Epithelial cell of prostate (primary cell): ENCODE measurements at regions not wholly inside any gene's neighbourhood (a gene's known extent, or its start where the extent isn't known, plus 50 kb on each side); places are given as distances from the start of the nearest gene placed in this dataset.
"Not testable (repeated sequence)": the region's sequence is repeated elsewhere in the genome, so short reads cannot be mapped to it uniquely, and the experiment has no call there.

Experiments used
- DNase-seq: peaks from one replicate; pipeline ENCODE4 v3.0.0-alpha.2; 2011; ENCODE audit warnings: low read depth, low spot score
- H3K27ac ChIP-seq: fragments of 450-650 bp; 2 replicates; pipeline ENCODE4 v1.5.1; 2017; ENCODE audit warnings: mild to moderate bottlenecking

GRCh38 chr2:34815052-34815741 is 1216.1 kb upstream of the FAM98A start:
- no peak overlapping the region for H3K27ac ChIP-seq

DNA sequence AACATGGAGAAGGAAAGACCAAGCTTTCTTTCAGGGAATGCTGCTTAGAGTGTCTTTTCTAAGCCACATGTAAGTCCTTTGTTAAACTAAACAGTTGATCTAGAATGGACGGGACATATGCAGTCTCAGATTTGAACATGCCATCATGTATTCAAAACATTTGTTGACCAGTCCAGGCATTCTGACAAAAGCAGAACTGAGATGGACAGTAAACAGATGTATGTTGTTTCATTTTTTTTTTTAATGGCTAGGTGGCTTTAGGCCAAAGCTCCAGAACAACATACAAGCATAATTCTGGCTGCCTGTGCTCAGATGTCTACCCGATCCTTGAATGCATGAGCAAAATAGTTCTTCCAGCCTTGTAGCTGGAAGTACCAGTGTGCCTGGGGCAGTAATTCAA is 1211.4 kb upstream of the FAM98A start:
- DNase-seq = no peak
- no peak overlapping the region for H3K27ac ChIP-seq

More at GRCh38 chr2:34815052-34815741, 1216.1 kb upstream of the FAM98A start:
- no peak for DNase-seq

DNA sequence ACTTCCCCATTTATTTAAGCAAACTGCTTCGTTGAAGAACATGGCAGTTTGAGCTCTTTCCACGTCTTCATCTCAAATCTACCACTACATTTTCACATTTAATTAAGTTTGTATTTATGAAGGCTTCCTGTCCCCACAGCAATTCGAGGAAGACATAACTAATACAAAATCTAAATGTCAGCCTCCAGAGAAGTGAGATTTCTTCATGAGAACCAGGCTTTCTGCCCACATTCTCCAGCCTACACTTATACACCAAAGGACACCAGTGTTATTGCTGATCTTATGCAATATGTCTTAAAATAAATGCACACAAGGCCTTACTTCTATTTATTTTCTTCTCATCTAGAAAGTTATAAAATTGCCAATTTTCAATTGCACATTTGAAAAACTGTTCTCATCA is 1209.3 kb upstream of the FAM98A start:
- no peak overlapping the region for H3K27ac ChIP-seq
- DNase-seq = no peak

GRCh38 chr2:34806891-34807290 is 1207.8 kb upstream of the FAM98A start:
- H3K27ac ChIP-seq = peak overlapping the region; percentile 73
- DNase-seq = peak; percentile 6

- DNase-seq = no peak
These were observed 1207.3 kb upstream of the FAM98A start for GRCh38 chr2:34806396-34806795.

GRCh38 chr2:34799556-34799955 is 1200.5 kb upstream of the FAM98A start:
- H3K27ac ChIP-seq = no peak overlapping the region
- no peak for DNase-seq

More at GRCh38 chr2:34806396-34806795, 1207.3 kb upstream of the FAM98A start:
- peak overlapping the region; percentile 73 for H3K27ac ChIP-seq

GRCh38 chr2:34795586-34795985 is 1196.5 kb upstream of the FAM98A start:
- H3K27ac ChIP-seq, DNase-seq: not testable (repeated sequence)

DNA sequence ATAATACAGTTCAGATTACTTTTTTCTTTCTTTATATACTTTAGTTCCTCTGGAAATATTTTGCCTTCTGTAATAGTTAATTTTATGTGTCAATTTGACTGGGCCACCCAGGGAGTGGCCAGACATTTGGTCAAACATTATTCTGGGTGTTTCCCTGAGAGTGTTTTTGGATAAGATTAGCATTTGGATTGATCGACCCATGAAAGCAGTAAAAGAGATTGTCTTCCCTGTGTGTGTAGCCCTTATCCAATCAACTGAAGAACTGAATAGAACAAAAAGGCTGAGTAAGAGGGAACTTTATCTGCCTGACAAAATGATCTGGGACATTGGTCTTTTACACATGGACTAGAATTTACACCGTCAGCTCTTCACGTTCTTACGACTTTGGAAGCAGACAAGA is 1190.1 kb upstream of the FAM98A start:
- no peak overlapping the region for H3K27ac ChIP-seq
- DNase-seq = no peak

DNA sequence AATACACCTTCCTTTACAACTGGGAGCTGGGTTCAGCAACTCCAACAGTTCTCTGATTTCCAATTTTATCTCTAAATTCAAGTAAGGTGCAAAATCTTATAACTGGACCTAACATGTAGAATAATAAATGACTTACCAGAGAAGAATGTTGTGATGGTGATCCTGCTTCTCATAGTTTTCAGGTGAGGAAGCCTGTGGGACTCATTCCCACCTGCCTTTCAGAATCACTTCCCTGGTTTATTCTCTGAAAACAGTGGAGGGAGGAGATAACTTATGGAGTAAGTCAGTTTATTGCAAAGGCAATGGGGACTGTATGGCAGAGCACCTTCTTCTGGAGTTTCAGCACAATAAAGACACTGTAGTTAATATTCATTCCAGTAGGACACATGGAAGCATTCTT is 1188.2 kb upstream of the FAM98A start:
- DNase-seq = peak; percentile 14
- H3K27ac ChIP-seq = peak overlapping the region; percentile 60

DNA sequence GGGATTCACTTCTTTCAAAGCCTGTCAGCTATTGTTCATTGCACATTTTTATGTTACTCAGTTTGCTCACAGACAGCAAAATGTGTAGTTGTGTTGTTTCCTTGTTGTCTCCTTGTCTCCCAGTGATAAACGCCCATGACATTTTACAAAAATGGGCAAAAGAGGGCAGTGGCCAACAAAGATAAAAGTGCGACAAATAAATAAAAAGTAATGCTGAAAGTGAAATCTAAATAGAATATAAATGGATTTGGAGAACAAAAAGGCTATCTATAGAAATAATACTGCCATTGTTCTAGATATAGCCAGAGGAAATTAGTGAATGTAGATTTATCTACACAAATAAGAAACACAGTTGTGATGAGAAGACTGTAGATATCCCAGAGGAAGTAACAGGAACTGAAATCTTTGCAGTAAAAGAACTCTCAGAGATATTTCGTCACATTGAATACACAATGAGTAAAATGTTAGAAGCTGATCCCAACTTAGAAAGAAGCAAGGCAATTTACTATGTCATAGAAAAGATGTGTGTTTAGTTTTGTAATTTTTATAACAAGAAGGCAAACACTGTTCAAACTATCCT is 1186.2 kb upstream of the FAM98A start:
- DNase-seq = no peak
- H3K27ac ChIP-seq = no peak overlapping the region

- DNase-seq = no peak
- H3K27ac ChIP-seq = no peak overlapping the region
These were observed 1185.6 kb upstream of the FAM98A start for GRCh38 chr2:34784701-34785100.

DNA sequence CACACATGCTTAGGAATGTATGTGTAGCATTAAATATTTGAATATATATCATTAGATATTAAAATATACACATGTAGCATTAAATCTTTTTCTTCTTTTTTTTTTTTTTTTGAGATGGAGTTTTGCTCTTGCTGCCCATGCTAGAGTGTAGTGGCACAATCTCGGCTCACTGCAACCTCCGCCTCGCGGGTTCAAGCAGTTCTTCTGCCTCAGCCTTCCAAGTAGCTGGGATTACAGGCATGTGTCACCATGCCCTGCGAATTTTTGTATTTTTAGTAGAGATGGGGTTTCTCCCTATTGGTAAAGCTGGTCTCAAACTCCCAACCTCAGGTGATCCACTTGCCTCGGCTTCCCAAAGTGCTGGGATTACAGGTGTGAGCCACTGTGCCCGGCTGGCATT is 1151.6 kb upstream of the FAM98A start:
- not testable (repeated sequence) for H3K27ac ChIP-seq, DNase-seq

GRCh38 chr2:34747643-34748042 is 1148.5 kb upstream of the FAM98A start:
- no peak for DNase-seq
- H3K27ac ChIP-seq = no peak overlapping the region

DNA sequence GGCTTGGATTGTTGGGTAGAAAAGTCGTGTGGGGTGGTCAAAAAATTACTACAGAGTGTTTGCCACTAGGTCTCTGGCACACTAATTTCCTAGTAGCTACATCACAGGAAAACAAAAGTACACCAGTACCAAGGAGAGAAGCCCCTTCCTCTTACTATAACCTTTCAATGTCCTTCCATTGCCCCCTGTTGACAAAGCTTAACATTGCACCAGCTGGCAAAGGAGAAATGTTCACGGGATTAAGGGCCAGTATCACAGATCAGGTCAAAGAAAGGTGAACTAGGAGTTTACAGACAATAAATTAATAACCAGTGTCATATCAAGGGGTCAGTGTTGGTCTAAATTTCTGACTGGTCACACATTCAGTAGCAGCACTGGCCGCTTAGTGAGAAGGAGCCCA is 1139.6 kb upstream of the FAM98A start:
- no peak overlapping the region for H3K27ac ChIP-seq
- no peak for DNase-seq

- no peak for DNase-seq
- no peak overlapping the region for H3K27ac ChIP-seq
These were observed 1138.0 kb upstream of the FAM98A start for GRCh38 chr2:34737146-34737545.

- H3K27ac ChIP-seq = no peak overlapping the region
- DNase-seq = no peak
These were observed 1137.4 kb upstream of the FAM98A start for GRCh38 chr2:34736482-34736881.

DNA sequence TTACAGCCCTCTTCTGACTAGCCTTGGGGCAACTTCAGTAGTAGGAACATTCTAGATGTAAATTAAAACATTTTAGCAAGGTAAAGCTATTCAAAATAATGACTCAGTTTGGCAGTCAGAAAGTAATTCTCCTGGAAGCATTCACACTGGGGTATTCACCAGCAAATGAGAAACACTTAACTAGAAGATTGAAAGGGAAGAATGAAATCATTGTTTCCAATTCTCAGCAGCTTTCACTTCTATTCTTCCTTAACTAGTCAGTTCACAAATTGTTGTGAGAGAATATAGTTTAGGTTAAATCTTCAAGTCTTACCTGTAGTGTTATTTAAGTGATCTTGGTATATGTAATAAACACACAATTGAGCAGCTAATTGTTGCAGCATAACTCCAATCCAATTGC is 1135.6 kb upstream of the FAM98A start:
- DNase-seq = no peak

DNA sequence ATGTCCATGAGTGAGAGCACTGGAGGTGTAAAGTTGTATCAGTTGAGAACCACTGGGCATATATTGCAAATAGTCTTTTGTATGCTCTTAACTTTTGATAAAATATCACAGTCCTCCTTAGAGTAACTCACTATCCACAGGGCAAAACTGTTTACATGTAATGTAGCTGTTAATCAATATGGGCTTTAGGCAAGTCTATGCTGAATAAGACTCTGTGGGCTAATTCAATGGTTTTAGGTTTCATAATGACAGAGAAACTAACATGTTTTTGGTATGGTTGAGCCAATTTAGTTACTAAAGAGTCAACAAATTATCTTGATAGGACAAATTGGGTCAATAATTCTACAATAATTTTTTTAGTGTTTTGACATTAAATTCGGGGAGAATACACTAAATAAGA is 1134.9 kb upstream of the FAM98A start:
- no peak for DNase-seq
- no peak overlapping the region for H3K27ac ChIP-seq

More for the DNA sequence above, 1135.6 kb upstream of the FAM98A start:
- no peak overlapping the region for H3K27ac ChIP-seq

DNA sequence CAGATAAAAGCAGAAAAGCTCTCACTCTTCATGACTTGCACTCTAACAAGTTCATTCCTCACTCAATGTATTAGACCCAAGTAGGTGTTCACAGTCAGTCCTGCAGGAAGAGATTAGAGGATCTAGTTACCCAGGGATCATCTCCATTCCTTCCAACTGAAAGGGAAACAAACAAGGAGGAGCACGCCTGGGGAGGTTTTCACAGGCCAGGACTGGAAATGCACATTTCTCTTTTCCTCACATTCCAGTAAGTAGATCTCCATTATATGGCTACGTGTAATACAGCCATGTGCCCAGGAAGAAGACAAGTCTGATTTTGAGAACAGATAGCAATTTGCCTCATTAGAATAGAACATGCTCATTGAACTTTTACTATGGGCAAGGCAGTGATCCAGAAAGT is 1132.2 kb upstream of the FAM98A start:
- H3K27ac ChIP-seq = no peak overlapping the region
- DNase-seq = no peak

GRCh38 chr2:34729845-34730244 is 1130.7 kb upstream of the FAM98A start:
- DNase-seq = no peak
- H3K27ac ChIP-seq = no peak overlapping the region

GRCh38 chr2:34724107-34724506 is 1125.0 kb upstream of the FAM98A start:
- H3K27ac ChIP-seq = no peak overlapping the region
- DNase-seq = no peak

DNA sequence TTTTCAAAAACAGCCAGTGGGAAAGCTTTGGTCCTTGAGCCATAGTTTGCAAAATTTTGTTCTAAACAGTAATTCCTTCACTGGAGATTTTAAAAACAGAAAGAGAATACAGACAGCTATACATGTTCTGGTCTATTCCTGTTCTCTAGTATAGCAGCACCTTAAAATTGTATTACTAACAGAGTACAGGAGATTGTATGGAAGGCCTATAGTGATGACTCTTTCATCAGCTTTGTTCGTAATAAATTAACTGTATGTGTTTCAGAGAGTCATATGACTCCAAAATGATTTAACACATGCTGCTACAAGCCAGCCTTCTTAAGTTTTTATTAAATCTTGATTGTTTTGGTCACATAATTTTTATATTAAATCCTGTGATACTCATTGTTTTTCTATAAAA is 1124.6 kb upstream of the FAM98A start:
- DNase-seq = no peak
- no peak overlapping the region for H3K27ac ChIP-seq
